ENCODE measurements at regions not wholly inside any gene's neighbourhood (a gene's known extent, or its start where the extent isn't known, plus 50 kb on each side); places are given as distances from the start of the nearest gene placed in this dataset.

DNA sequence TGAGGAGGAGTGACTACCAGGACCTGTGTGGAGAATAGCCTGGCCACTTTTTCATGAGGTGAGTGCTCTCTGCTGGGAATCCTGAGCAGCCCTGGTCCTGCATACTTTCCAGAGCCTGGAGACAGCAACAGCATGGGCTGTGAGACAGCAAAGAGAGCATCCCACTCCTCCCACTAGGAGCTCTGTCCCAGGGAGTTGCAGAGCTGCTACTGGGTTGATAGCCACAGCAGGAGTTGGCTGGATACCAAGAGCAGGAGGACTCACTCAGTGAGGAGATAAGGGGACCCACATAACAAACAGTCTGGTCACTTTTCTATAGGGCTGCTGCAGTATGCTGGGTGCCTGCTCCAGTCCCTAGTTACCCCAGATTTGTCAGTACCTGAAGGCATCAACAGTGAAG is 439.3 kb upstream of the CDH8 start:
- H3K27ac ChIP-seq (ENCODE audit: low read length): no peak overlapping the region
- H3K4me3 ChIP-seq (ENCODE audit: low read depth in 2 of 2, low read length in 2 of 2): no peak overlapping the region
- H3K4me1 ChIP-seq (ENCODE audit: control insufficient read depth, insufficient read depth, low read length): no peaks in the 10 kb centered on the region
- BruUV-seq (replicated peaks): no TSS peak
- no peaks in the 10 kb centered on the region for H3K36me3 ChIP-seq (ENCODE audit: control insufficient read depth, insufficient read depth, low read length)
- CTCF ChIA-PET: no interaction called here
- POLR2A ChIA-PET: no interaction called here
- intact Hi-C loops (cut with micrococcal nuclease; ENCODE audit: unreplicated experiment) (no loop called here), in situ Hi-C loops (cut with HindIII; ENCODE audit: low pct_unique_long_range_greater_than_20kb, low sequenced_read_pairs) (loop anchor here (5.0 kb wide), 1 partner anchor 373 kb away; no protein-coding TSS in a partner anchor)
- no peak for ATAC-seq
- no peak for DNase-seq (ENCODE audit: low read depth, low spot score)
- no peak for TF ChIP-seq SIN3A (IDR thresholded peaks at IDR 0.05; ENCODE audit: borderline replicate concordance, insufficient read depth, low read depth, low read length)
- no peak for TF ChIP-seq REST (IDR thresholded peaks at IDR 0.05; ENCODE audit: insufficient read depth in 1 of 2, low read depth in 2 of 2, low read length in 1 of 2)
- TF ChIP-seq CTCF (IDR thresholded peaks at IDR 0.05): no peak
- no peak for TF ChIP-seq POLR2AphosphoS5 (IDR thresholded peaks at IDR 0.05; ENCODE audit: low read depth, low read length)
- no peak for TF ChIP-seq TCF7L2 (IDR thresholded peaks at IDR 0.05; ENCODE audit: low read depth, low read length)
- no peaks in the 10 kb centered on the region for H3K9me3 ChIP-seq (ENCODE audit: control insufficient read depth, insufficient read depth, low read depth, low read length)
- no peaks in the 10 kb centered on the region for H3K27me3 ChIP-seq (ENCODE audit: control insufficient read depth, insufficient read depth, low read length)

DNA sequence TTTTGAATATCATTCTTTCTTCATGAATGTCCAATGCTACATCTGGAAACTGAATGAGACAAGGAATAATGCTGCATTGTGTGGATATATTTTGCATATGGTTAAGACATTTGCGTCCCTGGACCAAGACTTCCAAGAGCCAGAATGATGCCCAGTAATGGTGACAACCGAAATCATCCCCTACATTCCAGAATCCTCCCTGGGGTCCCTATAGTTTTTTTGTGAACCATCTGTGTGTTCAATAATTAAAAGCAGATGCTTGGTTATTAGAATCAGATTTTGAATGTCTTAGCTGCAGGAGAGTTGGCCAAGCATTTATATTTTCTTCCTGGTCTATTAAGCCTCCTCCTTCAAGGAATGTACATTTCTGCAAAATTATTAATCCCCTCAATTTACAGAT is 426.7 kb upstream of the CDH8 start:
- in situ Hi-C loops (cut with HindIII; ENCODE audit: low pct_unique_long_range_greater_than_20kb, low sequenced_read_pairs): no loop called here
- no peak for ATAC-seq

More for the DNA sequence above, 426.7 kb upstream of the CDH8 start:
- H3K27me3 ChIP-seq (ENCODE audit: control insufficient read depth, insufficient read depth, low read length): no peaks in the 10 kb centered on the region
- ChIA-PET POLR2A (no interaction called here), CTCF (no interaction called here)
- H3K9me3 ChIP-seq (ENCODE audit: control insufficient read depth, insufficient read depth, low read depth, low read length): no peaks in the 10 kb centered on the region
- intact Hi-C loops (cut with micrococcal nuclease; ENCODE audit: unreplicated experiment): no loop called here
- no peak for DNase-seq (ENCODE audit: low read depth, low spot score)
- BruUV-seq (replicated peaks): no TSS peak
- no peak overlapping the region for H3K4me3 ChIP-seq (ENCODE audit: low read depth in 2 of 2, low read length in 2 of 2)
- no peaks in the 10 kb centered on the region for H3K36me3 ChIP-seq (ENCODE audit: control insufficient read depth, insufficient read depth, low read length)
- no peaks in the 10 kb centered on the region for H3K4me1 ChIP-seq (ENCODE audit: control insufficient read depth, insufficient read depth, low read length)
- no peak overlapping the region for H3K27ac ChIP-seq (ENCODE audit: low read length)
- TF ChIP-seq SIN3A (IDR thresholded peaks at IDR 0.05; ENCODE audit: borderline replicate concordance, insufficient read depth, low read depth, low read length) (no peak), POLR2AphosphoS5 (IDR thresholded peaks at IDR 0.05; ENCODE audit: low read depth, low read length) (no peak), TCF7L2 (IDR thresholded peaks at IDR 0.05; ENCODE audit: low read depth, low read length) (no peak), CTCF (IDR thresholded peaks at IDR 0.05) (no peak), REST (IDR thresholded peaks at IDR 0.05; ENCODE audit: insufficient read depth in 1 of 2, low read depth in 2 of 2, low read length in 1 of 2) (no peak)
